HEK293T (cell line): ENCODE measurements at regions not wholly inside any gene's neighbourhood (a gene's known extent, or its start where the extent isn't known, plus 50 kb on each side); places are given as distances from the start of the nearest gene placed in this dataset.

Source experiments
- SP1 ChIP-seq: fragments of 450-650 bp; IDR thresholded peaks from 2 replicates; pipeline ENCODE4 v1.6.1; 2017
- ZNF384 ChIP-seq: fragments of 450-650 bp; IDR thresholded peaks from 2 replicates; pipeline ENCODE4 v1.6.1; 2016

- TF ChIP-seq ZNF384 = no peak
- no peak for TF ChIP-seq SP1
These were observed 501.2 kb downstream of the GALC start for GRCh38 chr14:87491816-87492215.
